ENCODE measurements at regions not wholly inside any gene's neighbourhood (a gene's known extent, or its start where the extent isn't known, plus 50 kb on each side); places are given as distances from the start of the nearest gene placed in this dataset.

- no peak for TF ChIP-seq CTCF (IDR thresholded peaks at IDR 0.05)
- TF ChIP-seq POLR2A (IDR thresholded peaks at IDR 0.05): no peak
Observed at GRCh38 chr2:52931660-52932059, 835.9 kb upstream of the CHAC2 start.

All from right lobe of liver (tissue), 4 donors.